ENCODE measurements at regions not wholly inside any gene's neighbourhood (a gene's known extent, or its start where the extent isn't known, plus 50 kb on each side); places are given as distances from the start of the nearest gene placed in this dataset.

GRCh38 chr18:29313312-29313711, 1136.4 kb upstream of the CDH2 start:
- Histone ChIP-seq H2BK5ac (ENCODE audit: insufficient read length, low read length) (no peak overlapping the region), H2BK12ac (ENCODE audit: insufficient read length, low read depth, low read length) (no peak overlapping the region), H3K27me3 (ENCODE audit: insufficient read depth, low read length) (no peaks in the 10 kb centered on the region), H2BK20ac (ENCODE audit: low read depth, low read length, poor library complexity, severe bottlenecking) (no peak overlapping the region), H3K79me2 (ENCODE audit: insufficient read depth, low read length) (no peaks in the 10 kb centered on the region), H3K4me1 (ENCODE audit: insufficient read depth, low read length) (no peaks in the 10 kb centered on the region), H3K4ac (ENCODE audit: low read depth, low read length) (no peak overlapping the region), H3K9me3 (ENCODE audit: control insufficient read depth, low read depth, low read length) (no peaks in the 10 kb centered on the region), H3K27ac (ENCODE audit: insufficient read length, low read depth, low read length) (no peak overlapping the region), H3K9ac (ENCODE audit: extremely low read depth, insufficient read length, low read length) (no peak overlapping the region), H4K8ac (replicated peaks; ENCODE audit: insufficient read length, low read depth, low read length) (no peak overlapping the region), H3K14ac (ENCODE audit: insufficient read depth, low read length) (no peak overlapping the region), H3K56ac (ENCODE audit: insufficient read length, low read depth, low read length) (no peak overlapping the region), H3K23ac (ENCODE audit: insufficient read length, low read depth, low read length) (no peak overlapping the region), H3K18ac (ENCODE audit: insufficient read length, low read depth, low read length) (no peak overlapping the region), H2AK5ac (ENCODE audit: insufficient read length, low read length) (no peak overlapping the region), H3K79me1 (ENCODE audit: insufficient read depth, low read depth, low read length, poor library complexity, severe bottlenecking) (no peaks in the 10 kb centered on the region), H3T11ph (ENCODE audit: low read length) (no peak overlapping the region), H2AFZ (ENCODE audit: low read length) (no peak overlapping the region), H2BK120ac (ENCODE audit: low read depth, low read length, poor library complexity, severe bottlenecking) (no peak overlapping the region), H4K5ac (ENCODE audit: insufficient read length, low read depth, low read length) (no peak overlapping the region), H3K23me2 (ENCODE audit: insufficient read length, low read depth, low read length, poor library complexity, severe bottlenecking) (no peaks in the 10 kb centered on the region), H4K91ac (ENCODE audit: insufficient read length, low read depth, low read length) (no peak overlapping the region), H4K20me1 (ENCODE audit: control insufficient read depth, insufficient read depth, insufficient read length) (no peaks in the 10 kb centered on the region), H3K4me2 (ENCODE audit: insufficient read depth, insufficient read length, low read length) (no peak overlapping the region), H2BK15ac (ENCODE audit: low read depth, low read length) (no peak overlapping the region)
- peaks cover 0 to 3% (median 0%) of the 10 kb centered on the region in 3 experiments; a peak in 1 of 7 replicates for H3K36me3 Mint-ChIP-seq (ENCODE audit: insufficient read depth in 1 of 3, low read depth in 3 of 3)
- no peaks in the 10 kb centered on the region for H3K4me1 Mint-ChIP-seq
- WGBS (ENCODE audit: extremely low coverage, insufficient read length, low lambda C conversion rate) = no CpG with 5 or more reads among the region's 1 CpG
- no peak for DNase-seq
- no peak for TF ChIP-seq CTCF (conservative IDR thresholded peaks at IDR 0.05)
- no peaks in the 10 kb centered on the region for H3K27me3 Mint-ChIP-seq (ENCODE audit: low read depth)
- no peaks in the 10 kb centered on the region for H3K9me3 Mint-ChIP-seq
- H3K4me3 Mint-ChIP-seq = no peak overlapping the region
- no peak overlapping the region for H3K27ac Mint-ChIP-seq
